ENCODE measurements at regions not wholly inside any gene's neighbourhood (a gene's known extent, or its start where the extent isn't known, plus 50 kb on each side); places are given as distances from the start of the nearest gene placed in this dataset.

DNA sequence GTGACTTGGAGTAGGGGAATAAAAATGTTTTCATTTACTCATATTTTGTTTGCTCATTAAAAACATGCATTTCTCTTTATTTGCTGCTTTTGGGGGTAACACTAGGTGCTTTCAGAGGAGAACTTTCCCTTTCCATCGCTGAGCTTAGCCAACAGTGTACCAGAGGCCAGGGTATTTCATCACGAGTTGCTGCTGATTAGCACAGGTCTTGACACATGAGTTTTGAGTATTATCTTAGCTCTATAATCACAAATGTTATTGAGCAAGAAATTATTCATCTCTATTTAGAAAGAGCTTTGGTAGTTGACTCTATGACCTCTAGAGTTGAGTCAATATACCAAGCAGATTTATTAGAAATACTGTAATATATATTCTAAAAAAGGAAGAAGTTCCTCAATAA, 375.9 kb downstream of the NXPH1 start:
- no peak for TF ChIP-seq POLR2AphosphoS5 (IDR thresholded peaks at IDR 0.05)
- TF ChIP-seq, protein P1, sequence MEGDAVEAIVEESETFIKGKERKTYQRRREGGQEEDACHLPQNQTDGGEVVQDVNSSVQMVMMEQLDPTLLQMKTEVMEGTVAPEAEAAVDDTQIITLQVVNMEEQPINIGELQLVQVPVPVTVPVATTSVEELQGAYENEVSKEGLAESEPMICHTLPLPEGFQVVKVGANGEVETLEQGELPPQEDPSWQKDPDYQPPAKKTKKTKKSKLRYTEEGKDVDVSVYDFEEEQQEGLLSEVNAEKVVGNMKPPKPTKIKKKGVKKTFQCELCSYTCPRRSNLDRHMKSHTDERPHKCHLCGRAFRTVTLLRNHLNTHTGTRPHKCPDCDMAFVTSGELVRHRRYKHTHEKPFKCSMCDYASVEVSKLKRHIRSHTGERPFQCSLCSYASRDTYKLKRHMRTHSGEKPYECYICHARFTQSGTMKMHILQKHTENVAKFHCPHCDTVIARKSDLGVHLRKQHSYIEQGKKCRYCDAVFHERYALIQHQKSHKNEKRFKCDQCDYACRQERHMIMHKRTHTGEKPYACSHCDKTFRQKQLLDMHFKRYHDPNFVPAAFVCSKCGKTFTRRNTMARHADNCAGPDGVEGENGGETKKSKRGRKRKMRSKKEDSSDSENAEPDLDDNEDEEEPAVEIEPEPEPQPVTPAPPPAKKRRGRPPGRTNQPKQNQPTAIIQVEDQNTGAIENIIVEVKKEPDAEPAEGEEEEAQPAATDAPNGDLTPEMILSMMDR (IDR thresholded peaks at IDR 0.05) = no peak
